Left hindlimb (tissue), 1 donor: ENCODE measurements at regions not wholly inside any gene's neighbourhood (a gene's known extent, or its start where the extent isn't known, plus 50 kb on each side); places are given as distances from the start of the nearest gene placed in this dataset.

Source experiments
- DNase-seq: peaks from one replicate; pipeline ENCODE4 v3.0.0-alpha.2; 2018

GRCh38 chr2:220509966-220510365 lies 882.5 kb downstream of the SLC4A3 start:
- DNase-seq: no peak

- DNase-seq: no peak
These were observed 883.2 kb downstream of the SLC4A3 start for GRCh38 chr2:220510668-220511067.

GRCh38 chr2:220512419-220512818 lies 885.0 kb downstream of the SLC4A3 start:
- DNase-seq: no peak

- no peak for DNase-seq
These were observed 886.3 kb downstream of the SLC4A3 start for GRCh38 chr2:220513573-220514288.

- DNase-seq: no peak
These were observed 894.1 kb downstream of the SLC4A3 start for GRCh38 chr2:220521551-220521950.

GRCh38 chr2:220528180-220528675 lies 900.8 kb downstream of the SLC4A3 start:
- no peak for DNase-seq

GRCh38 chr2:220531216-220531615 lies 903.8 kb downstream of the SLC4A3 start:
- DNase-seq: no peak

GRCh38 chr2:220533485-220533884 lies 906.1 kb downstream of the SLC4A3 start:
- DNase-seq: no peak

GRCh38 chr2:220539481-220539880 lies 912.1 kb downstream of the SLC4A3 start:
- DNase-seq: no peak

GRCh38 chr2:220544049-220544448 lies 916.6 kb downstream of the SLC4A3 start:
- DNase-seq: no peak

GRCh38 chr2:220550995-220551700 lies 923.7 kb downstream of the SLC4A3 start:
- DNase-seq: no peak

GRCh38 chr2:220552790-220553535 lies 925.5 kb downstream of the SLC4A3 start:
- no peak for DNase-seq

- no peak for DNase-seq
These were observed 928.7 kb downstream of the SLC4A3 start for GRCh38 chr2:220555961-220556630.

GRCh38 chr2:220556658-220557057 lies 929.2 kb downstream of the SLC4A3 start:
- no peak for DNase-seq

GRCh38 chr2:220560192-220560591 lies 932.8 kb downstream of the SLC4A3 start:
- DNase-seq: no peak

GRCh38 chr2:220562375-220563140 lies 935.1 kb downstream of the SLC4A3 start:
- no peak for DNase-seq

GRCh38 chr2:220568296-220568695 lies 940.9 kb downstream of the SLC4A3 start:
- peak; percentile 49 for DNase-seq

GRCh38 chr2:220569112-220569897 lies 941.9 kb downstream of the SLC4A3 start:
- DNase-seq: no peak

GRCh38 chr2:220572385-220572784 lies 945.0 kb downstream of the SLC4A3 start:
- DNase-seq: no peak

- no peak for DNase-seq
These were observed 946.6 kb downstream of the SLC4A3 start for GRCh38 chr2:220574038-220574437.

GRCh38 chr2:220575963-220576362 lies 948.5 kb downstream of the SLC4A3 start:
- no peak for DNase-seq
